HT-29 (cell line): ENCODE measurements at regions not wholly inside any gene's neighbourhood (a gene's known extent, or its start where the extent isn't known, plus 50 kb on each side); places are given as distances from the start of the nearest gene placed in this dataset.
"Not testable (repeated sequence)": the region's sequence is repeated elsewhere in the genome, so short reads cannot be mapped to it uniquely, and the experiment has no call there.

Experiments
- DNase-seq: peaks from one replicate; pipeline ENCODE4 v3.0.0-alpha.2; 2015; ENCODE audit warnings: low spot score

DNA sequence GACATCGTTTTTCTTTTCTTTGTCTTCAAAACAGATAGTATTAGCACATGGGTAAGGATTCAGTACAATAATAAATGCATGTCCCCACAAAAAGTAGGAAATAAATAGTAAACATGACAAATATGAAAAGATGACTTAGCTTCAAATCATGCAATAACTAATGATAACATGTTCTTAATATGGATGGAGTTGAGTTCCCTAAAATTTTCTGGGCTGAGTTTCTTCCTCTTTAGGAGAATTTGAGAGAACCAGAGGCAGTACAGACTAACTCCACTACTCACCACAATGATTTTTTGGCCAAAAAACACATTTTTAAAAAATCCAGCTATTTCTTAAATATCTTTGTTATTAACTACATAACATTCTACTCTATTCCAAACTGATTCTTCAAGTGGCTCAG lies 432.3 kb upstream of the HS3ST1 start:
- DNase-seq = no peak

- no peak for DNase-seq
Measured at GRCh38 chr4:11857881-11858280, 429.2 kb upstream of the HS3ST1 start.

DNA sequence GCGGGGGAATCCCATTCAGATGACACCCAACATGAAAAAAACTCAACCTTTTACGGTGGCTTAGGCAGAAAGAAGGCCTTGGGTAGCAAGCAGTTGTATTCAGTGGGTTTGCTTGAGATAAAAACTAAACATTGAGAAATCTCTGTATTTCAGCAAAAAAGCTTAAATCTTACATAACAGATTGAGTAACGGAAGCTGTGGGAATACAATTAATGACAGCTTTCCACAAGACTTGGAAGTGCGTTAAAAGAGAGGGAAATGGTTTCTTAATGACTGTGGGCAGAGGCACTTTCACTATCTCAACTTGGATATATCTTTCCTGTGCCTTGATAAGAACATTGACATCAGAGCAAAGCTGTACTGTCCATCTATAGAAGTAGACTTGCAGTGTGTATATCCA lies 418.5 kb upstream of the HS3ST1 start:
- DNase-seq = no peak

DNA sequence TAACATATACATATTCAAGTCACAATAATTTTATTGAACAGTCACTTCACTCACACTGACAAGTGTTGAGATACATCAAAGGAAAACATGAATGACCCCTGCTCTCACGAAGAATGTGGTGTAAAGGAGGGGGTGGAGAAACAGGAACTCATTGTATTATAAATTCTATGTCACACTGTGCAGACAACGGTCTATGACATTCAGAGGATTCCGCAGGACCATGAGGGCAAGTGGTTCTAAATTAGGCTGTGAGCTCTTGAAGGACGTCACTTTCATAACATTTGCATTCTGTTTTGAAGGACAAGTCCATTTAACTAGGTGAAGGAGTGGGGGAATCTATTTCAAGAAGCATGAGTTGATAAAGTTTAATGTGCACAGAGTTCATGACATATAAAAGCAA lies 415.2 kb upstream of the HS3ST1 start:
- peak; percentile 10 for DNase-seq

DNA sequence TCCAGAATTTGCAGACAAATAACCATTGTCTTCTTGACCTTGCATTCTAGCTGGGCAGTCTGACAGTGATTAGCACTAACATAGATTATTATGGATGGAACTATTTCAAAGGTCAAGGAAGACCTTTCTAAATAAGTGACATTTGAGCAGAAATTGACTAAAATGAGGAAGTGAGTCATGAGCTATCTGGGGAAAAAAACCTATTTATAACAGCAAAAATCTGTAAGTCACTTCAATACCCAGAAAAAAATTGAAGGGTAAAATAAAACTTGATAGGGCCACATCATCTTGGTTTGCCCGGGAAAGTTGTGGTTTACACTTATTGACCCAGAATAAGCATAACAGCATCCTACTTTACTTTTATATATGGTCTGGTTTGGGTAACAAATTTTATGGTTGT lies 414.6 kb upstream of the HS3ST1 start:
- no peak for DNase-seq

DNA sequence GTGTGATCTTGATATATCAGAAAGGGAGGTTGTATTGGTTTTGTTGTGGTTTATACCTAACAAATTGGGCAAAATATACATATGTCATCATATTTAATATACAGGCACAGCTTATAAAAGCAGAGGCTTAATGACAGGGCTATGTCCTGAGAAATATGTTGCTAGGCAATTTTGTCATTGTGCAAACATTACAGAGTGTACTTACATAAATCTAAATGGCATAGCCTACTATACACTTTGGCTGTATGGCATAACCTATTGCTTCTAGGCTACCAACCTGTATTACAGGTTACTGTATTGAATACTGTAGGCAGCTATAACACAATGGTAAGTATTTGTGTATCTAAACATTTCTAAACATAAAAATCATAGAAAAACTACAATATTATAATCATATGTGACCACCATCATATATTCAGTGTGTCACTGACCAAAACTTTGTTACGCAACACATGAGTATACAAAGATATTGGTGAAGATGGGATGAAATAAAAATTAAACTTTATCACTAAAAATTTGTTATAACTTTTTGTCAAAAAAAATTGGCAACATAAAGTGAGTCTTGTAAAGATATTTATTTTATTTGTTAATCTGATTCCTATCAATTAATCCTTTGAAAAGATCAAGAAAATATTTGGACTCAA lies 414.0 kb upstream of the HS3ST1 start:
- DNase-seq = peak; percentile 34

- DNase-seq = no peak
Measured at GRCh38 chr4:11839889-11840288, 411.2 kb upstream of the HS3ST1 start.

DNA sequence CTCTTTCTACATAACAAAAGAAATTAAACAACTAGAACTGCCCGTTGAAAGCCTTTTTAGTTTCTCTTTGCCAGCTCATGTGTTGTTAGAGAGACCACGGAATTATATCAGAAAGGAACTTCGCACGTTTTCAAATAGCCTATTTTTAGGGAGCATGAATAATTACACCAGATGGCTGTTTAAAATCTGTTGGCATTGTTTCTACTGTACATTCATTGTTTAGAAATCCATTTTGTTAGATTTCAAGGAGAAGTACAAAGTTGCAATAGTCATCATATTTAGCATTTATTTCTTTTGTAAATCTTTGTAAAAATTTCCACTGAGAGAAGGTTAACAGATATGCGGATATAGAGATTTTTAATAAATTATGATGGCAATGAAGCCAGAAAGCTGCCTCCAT lies 403.0 kb upstream of the HS3ST1 start:
- DNase-seq = no peak

- DNase-seq = no peak
Measured at GRCh38 chr4:11824566-11824965, 395.9 kb upstream of the HS3ST1 start.

GRCh38 chr4:11821772-11822430 lies 393.2 kb upstream of the HS3ST1 start:
- no peak for DNase-seq

- DNase-seq = no peak
Measured at GRCh38 chr4:11817088-11817487, 388.4 kb upstream of the HS3ST1 start.

DNA sequence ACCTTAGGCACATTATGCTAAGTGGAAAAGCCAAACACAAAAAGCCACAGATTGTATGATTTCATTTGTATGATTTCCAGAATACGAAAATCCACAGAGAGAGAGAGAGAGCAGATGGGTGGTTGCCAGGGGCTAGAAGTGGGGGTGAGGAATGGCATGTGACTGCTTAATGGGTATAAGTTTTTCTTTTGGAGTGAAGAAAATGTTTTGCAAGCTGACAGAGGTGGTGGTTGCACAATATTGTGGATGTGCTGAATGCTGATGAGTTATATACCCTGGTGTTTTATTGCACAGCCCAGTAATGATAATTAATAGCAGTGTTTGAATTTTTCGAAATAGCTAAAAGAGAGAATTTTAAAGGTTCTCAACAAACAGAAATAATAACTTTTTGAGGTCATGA lies 386.1 kb upstream of the HS3ST1 start:
- no peak for DNase-seq

DNA sequence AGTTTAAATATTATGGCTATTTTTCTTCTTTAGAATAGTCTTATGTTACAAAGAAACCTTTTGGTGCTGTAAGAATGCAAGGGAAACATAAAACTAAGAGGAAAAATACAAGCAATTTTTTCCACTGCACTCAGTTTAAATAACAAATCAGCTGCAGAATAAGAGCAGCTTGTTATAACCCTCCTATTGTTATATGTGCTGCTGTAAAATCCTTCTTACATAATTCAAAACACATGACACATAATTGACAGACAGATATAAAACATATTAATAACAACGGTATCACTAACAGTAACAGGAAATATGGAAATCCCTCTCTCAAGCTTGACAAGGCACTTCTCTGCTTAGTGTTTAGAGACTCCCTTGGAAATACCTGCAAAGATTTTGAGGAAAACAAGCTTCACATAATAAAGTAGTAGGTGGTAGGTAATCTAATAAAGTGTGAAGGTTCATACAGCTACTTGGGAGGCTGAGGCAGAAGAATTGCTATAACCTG lies 385.3 kb upstream of the HS3ST1 start:
- DNase-seq = no peak

DNA sequence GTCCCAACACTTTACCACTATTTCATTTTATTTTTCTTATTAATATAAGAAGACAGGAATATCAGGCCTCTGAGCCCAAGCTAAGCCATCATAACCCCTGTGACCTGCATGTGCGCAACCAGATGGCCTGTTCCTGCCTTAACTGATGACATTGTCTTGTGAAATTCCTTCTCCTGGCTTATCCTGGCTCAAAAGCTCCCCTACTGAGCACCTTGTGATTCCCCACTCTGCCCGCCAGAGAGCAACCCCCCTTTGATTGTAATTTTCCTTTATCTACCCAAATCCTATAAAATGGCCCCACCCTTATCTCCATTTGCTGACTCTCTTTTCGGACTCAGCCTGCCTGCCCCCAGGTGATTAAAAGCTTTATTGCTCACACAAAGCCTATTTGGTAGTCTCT lies 382.8 kb upstream of the HS3ST1 start:
- DNase-seq = not testable (repeated sequence)

DNA sequence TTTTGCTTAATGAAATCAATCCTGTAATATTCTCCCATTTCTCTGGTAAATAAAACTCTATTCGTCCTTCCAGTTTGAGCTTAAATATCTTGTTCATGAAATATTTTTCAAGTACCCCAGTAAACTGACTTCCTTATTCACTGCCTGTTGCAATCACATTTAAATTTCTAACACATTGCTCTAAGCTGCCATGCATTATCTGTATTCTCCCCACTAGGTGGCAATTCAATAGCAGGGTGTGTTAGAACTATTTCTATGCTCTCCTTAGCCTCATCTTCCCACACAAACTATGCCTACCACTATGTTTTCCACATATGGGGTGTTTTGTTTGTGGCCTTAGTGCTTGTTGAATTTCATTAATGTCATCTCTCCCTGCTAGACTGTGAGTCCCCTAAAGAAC lies 377.1 kb upstream of the HS3ST1 start:
- peak; percentile 79 for DNase-seq

DNA sequence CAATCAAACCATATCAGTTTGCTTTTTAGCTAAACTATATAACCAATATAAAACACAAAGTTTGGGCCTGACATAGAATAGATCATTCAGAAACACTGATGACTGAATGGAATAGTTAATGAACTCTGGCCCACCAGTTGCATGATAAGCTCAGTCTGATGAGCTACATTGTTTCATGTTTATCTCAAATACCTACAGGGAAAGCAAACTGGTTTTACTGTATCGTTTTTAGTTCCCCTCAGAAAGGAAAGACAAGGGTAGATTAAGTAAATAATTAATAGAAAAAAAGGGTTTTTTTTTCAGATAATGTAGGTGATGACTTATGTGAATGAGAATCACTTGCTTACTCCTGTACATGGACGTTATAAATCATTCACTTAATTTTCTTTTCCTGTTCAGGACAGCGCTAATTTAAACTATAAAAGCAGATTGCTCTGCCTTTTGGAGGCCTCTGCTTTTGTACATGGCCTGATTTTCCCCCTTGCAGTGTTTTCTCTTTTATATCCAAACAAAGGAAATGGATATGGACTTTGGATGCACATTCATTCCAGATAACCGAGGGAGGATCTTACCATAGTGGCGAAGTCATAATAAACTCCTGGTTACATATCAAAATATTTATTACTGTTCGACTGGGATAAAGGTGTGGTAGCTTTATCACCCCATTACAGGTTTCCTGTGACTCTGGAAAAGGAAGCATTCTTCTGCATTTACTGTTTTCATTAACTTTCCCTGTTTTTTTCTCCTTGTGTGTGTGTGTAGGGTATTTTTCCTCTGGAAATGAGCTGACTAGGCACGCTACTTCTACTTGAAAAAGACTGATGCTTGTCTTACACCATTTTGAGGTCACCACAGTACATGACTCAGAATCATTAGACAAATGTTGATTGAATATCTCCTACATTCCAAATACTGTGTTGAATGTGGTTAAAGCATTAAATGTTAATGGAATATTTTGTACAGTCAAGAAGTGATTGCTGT lies 373.1 kb upstream of the HS3ST1 start:
- DNase-seq = peak; percentile 76

- peak; percentile 37 for DNase-seq
Measured at GRCh38 chr4:11799196-11799595, 370.5 kb upstream of the HS3ST1 start.

GRCh38 chr4:11791797-11792196 lies 363.1 kb upstream of the HS3ST1 start:
- no peak for DNase-seq

DNA sequence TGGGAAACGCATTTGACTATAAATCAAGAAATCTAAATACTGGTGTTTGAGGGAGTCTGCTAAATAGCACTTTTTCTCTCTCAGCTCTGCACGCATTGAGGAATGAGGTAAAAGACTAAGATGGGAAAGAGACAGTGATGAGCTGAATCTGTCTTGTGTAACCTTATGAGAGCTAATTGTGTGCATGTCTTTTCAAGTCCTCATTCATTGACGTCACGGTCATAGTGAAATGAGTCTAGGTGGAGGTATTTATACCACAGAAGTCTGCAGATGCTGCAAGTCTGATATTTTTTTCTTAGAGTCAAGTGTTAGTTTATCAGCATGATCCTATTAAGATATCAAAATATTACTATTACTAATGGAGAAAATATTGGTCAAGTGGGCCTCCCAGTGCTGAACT lies 361.5 kb upstream of the HS3ST1 start:
- no peak for DNase-seq

GRCh38 chr4:11783588-11783987 lies 354.9 kb upstream of the HS3ST1 start:
- DNase-seq = no peak

DNA sequence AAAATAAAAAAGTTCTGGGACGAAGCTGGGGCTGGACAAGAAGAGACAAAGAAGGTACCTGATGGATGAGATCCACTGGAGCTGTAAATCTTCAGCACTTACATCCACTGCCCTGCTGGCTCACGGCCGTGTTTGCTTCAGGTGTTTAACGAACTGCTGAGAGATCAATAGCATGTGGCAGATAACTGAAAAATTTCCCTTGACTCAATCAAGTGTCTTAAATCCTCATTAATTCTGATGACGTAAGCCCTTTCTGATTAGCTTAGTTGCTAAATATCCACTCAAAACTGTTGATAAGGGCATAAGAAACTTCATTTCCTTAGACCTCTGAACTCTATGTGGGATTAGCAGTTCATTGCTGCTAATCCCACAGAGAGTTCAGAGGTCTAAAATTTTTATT lies 354.2 kb upstream of the HS3ST1 start:
- no peak for DNase-seq

DNA sequence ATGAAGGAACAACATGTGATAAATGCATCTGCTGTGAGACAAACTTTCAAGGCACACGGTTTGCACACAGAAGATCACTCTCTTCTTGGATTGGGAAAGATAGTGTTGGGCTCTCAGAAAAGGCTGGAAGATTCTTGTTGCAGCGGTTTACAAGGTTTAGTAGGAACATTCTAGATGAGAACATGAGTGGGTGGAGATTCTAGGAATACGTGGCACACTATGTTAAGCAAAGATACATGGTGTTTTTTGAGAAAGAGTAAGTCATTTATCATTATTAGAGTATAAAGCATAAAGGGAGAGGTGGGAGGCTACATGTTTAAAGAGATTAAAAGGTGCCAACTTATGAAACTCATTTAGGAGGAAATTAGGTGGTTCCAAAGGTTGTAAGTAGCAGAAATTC lies 348.8 kb upstream of the HS3ST1 start:
- DNase-seq = no peak
